Frontal cortex (tissue), 3 donors: ENCODE measurements at regions not wholly inside any gene's neighbourhood (a gene's known extent, or its start where the extent isn't known, plus 50 kb on each side); places are given as distances from the start of the nearest gene placed in this dataset.
A peak's percentile ranks its signal among the peaks of the same experiment; 100 is the strongest.

Experiments
- DNase-seq, 2 donors: peaks; one replicate each; pipeline ENCODE4 v3.0.0; 2012; ENCODE audit warnings: low spot score in 2 of 2
- FAIRE-seq: peaks from 2 replicates; lab custom pipeline; 2012; peaks lifted over from hg19 to GRCh38; lab: Jason Lieb, UNC
- donor health status: control.
- donor health status: control.
- donor health status: control.

DNA sequence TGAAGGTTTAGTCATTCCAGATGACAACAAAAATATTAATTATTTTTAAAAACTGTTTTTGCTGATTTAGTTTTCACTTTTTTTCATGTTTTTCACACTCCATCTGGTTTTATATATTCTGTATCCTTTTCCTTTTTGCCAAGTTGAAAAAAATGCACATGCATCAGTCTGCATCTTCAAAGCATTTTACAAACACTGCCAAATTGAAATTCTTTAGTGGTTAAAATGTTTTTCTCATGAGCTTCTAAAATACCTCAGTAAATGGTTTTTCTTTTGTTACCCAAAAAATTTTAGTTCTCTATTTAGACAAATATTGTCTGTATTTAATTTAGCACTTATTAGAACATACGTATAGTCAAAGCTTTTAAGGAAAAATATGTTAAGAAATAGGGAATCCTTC lies 386.9 kb upstream of the HSF2 start:
- no peak for FAIRE-seq
- DNase-seq = no peak

DNA sequence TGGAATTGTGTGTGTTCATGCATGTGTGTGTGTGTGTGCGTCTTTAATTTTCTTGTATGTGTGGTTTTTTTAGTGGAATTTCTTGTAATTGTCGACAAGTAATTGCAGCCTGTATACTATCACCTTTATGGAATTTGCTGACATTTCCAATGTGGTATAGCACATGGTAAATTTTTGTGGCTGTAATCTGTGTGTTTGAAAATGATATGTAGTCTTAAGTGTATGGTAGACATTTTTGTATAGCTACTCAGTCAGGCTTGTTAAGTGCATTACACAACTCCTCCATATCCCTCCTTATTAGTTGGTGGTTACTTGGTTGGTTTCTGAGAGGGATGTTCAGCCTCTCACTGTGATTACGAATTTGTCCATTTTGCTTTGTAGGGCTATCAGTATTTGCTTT lies 384.5 kb upstream of the HSF2 start:
- FAIRE-seq (no peak), DNase-seq (no peak)

DNA sequence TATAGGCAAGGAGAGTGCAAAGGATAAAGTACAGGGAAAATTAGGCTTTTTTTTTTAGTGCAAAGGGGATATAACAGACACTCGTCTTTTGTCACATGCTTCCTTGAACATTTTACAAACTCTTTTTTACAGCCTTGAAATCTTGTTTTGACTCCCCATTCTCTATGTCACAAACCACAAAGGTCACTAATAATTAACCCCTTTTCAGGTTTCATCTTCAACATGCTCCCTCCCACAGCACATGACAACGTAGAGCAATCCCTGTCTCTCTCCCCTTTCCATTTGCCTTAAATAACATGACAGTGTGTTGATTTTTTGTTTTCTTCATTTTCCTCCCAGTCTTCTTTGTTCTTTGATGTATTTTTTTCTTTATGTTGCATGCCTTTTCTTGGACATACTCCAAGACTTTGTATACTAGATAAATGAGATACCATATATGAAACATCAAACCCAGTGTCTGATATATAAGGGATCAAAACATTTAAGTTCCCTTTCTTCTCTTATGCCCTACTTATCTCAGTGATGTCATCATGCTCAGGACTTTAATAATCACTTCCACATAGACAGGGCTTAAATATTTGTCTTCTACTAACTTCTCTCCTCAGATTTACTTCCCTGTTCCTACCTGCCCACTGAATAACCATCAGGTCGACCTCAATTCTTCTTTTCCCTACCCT lies 378.7 kb upstream of the HSF2 start:
- DNase-seq = no peak
- no peak for FAIRE-seq

DNA sequence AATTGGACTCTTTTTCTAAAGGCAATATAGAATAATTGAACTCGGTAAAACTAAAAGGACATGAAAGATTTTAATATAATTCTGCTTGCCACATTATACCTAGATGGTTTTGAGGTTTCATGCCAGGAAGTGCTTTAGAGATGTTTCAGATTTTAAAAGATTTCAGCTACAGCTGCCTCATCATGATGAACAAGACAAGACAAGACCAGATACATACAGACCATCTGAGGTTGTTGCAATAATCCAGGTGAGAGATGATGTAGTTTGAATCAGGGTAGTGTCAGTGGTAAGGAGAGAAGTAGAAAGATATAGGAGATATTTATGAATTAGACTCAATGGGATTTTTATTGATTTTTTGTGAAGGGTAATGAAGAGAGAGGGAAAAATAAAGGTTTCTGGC lies 374.3 kb upstream of the HSF2 start:
- FAIRE-seq = no peak

DNA sequence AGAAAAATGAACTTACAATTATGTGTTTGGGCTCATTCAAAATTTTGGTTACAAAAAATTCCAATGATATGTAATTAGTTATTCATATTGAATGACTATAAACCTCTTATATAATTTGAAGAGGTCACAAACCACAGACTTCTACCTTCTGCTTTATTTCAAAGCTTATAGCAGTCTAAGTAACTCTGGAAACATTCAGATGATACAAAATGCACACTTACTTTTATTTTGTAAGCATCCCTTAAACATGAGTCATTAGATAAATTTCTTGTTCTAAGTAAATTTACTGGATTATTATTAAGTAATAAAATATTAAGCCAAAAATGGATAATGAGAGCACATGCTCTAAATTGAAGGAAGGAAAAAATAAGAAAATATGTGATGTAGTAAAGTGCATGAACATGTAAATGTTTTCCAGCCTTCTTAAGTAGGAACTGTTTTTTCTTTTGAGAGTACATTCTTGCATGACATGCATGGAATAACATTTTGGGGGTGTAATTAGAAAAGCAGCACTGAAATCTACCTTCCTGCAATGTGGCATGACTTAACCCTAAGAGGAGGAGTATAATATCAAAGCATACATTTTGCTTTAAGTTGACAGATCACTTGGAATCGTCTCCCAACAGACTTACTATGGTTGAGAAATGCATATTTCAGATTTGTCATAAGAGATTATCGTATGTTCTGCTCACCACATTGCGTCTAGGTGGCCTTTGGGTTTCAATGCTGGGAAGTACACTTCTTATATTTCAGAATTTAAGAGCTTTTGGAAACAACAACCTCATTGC lies 372.7 kb upstream of the HSF2 start:
- FAIRE-seq (no peak), DNase-seq (no peak)

More for the DNA sequence above, 374.3 kb upstream of the HSF2 start:
- DNase-seq = no peak

DNA sequence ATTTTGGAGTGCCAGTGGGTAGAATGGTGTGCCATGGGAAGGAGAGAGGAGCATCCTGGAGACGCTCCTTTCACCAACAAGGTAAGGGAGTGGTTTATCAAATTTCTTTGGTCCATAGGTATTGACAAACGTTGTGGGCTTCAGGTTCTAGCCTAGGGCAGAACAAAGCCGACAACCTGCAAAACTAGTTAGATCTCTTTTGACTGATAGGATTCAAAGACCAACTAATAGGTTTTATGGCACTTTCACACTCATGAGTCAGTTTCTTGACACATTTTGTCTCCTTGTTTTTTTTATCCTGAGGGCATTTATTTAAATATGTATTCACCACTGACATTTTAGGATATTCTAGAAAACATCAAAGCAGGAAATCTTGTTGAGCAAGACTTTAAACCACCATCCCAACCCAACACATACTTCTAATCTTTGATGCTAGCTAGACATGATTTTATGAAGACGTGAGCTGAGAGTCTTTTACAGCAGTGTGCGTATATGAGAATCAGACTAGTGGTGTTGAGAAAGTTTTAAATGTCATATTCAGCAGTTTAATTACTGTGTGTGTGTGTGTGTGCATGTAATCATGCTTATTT lies 370.4 kb upstream of the HSF2 start:
- FAIRE-seq = no peak
- no peak for DNase-seq

DNA sequence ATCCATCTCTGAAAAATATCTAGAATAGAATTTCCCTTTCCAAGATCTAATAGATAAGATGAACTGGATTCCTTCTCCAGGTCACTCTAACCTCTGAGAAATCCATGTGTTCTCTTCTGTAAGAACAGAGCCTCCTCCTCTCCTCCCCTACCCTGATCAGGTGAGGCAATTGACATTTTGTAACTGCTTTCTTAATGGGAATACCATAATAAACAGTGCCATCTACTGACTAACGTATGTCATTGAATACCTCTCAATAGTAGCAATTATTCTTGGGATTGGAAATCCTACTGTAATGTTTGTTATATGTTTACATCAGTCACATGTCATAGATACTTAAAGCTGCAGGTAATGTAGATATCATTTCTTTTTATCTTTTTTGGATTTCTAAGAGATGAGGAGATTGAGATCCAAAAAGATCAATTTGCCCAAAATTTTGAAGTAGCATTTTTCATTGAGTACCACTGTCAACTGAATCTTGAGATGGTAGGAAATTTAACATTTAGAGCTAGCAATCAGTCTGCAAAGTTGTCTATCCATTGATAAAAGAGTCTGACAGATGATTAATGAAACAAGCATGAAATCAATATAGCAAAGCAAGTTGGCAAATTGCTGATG lies 365.8 kb upstream of the HSF2 start:
- peak in 1 of 2 donors; percentile 22 for DNase-seq
- peak; percentile 84 for FAIRE-seq

DNA sequence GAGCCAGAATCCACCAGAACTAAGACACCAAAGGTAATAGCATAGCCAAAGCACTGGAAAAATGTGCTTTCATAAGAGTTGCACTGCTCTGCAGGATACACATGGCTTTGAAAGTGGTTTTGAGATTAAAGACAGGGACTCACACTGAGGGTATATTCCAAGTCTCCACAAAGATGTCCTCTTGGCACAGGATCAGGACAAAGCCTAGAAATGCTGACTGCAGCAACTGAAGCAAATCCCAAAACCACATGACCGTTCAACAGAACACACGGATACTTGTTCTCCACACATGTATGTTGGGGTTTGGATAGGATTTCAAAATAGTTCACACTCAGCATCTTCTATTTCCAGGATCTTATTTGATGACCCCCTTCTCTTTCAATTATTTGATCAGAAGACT lies 364.3 kb upstream of the HSF2 start:
- no peak for FAIRE-seq
- DNase-seq = no peak

DNA sequence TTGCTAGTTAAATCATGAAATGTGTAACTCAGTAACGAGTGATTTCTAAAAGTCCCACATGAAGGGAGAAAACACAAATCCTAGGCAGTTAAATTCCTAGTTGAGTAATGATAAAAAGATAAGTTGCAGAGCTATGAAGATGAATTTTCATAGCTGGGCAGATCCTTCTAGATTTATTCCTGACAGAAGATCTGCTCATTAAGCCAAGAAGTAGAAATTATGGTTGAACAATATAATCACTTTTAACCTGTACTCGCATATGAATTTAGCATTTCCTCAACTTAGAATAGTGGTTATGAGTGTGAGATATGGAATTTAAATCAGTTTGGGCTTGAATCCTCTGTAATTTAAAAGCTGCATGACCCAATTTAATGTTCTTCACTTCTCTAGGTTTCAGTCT lies 359.2 kb upstream of the HSF2 start:
- FAIRE-seq = no peak
- DNase-seq = no peak

DNA sequence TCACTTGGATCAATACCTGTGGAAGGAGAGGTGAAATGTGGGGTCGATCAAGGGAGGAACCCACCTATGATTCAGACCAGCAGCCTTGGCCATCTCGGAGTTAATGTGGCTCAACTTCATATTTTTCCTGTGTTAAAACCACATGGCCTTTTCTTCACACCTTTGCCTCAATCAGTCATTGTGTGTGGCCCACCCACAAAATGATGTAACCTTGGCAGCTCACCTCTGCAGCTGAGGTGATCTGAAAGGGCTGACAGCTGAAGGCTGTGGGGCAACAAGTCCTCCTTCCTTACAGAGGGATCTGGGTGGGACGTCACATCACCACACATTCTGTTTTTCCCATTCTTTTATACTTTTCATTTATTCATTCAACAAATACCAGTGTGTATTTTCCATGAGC lies 357.1 kb upstream of the HSF2 start:
- FAIRE-seq = no peak
- no peak for DNase-seq

DNA sequence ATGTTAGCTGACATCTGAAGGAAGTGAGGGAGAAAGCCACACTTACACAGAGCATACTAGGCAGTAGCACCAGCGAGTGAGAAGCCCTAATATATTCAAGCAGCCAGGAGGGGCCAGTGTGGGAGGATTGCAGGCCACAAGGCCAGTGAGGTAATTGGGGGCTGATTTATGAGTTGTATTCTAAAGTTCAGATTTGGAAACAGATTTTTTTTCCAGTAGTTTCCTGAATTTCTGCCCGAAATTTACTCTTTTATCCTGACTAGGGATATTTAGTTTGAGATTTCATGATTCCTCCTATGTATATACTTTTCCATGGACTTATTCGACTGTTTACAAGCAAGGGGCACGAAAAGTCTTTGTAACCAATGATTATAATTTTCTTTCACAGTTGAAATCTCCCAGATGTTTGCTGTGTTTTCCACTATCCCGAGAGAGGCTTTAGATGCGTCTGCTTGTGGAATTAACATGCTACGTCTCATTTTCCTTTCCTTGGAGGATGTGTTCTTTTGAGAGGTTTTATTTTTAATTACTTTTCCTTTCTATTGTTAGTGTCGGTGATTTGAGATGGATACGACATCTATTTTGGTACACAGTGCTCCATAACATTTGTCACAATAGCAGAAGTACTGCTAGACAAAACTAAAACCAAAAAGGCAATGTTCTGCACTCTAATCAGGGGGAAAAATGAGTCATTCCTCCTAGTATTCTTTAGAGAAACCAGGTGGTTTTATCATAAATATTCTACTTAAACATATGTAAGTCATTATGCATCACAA lies 356.3 kb upstream of the HSF2 start:
- FAIRE-seq (no peak), DNase-seq (no peak)

DNA sequence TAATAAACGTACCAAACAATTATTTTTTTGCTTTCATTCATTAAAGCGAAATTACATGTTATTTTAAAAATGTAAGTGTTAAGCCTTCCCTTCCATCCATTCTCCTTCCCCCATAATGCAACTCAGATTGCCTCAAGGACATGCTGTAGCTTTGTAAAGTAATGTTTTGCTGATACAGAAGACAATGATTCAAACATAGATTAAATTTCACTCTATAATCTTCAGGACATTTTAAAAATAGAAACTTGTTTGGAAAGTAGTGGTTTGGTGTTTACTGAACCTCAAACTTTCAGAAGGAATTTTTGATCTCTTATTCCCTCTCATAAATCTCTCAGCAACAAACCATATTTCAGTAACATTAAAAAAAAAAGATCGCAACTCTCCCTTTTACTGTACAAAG lies 350.9 kb upstream of the HSF2 start:
- DNase-seq (no peak), FAIRE-seq (no peak)

DNA sequence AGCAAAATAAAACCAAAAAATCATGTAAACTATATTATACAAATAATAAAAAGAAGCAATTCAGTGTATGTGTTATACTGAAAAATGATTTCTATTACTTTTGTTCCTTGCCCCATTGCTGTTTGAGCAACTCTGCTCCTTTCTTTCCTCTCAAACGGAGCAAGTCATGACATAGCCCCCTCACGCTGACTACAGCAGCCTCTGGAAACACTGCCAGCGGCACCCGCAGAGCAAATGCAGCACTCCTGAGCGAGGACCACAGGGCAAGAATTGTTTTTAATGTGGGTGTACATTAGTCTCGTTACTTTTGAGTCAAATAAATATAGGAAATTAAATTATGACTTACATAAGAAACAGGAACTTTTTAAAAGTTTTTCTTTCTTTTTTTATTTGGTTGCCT lies 350.1 kb upstream of the HSF2 start:
- FAIRE-seq (no peak), DNase-seq (no peak)

DNA sequence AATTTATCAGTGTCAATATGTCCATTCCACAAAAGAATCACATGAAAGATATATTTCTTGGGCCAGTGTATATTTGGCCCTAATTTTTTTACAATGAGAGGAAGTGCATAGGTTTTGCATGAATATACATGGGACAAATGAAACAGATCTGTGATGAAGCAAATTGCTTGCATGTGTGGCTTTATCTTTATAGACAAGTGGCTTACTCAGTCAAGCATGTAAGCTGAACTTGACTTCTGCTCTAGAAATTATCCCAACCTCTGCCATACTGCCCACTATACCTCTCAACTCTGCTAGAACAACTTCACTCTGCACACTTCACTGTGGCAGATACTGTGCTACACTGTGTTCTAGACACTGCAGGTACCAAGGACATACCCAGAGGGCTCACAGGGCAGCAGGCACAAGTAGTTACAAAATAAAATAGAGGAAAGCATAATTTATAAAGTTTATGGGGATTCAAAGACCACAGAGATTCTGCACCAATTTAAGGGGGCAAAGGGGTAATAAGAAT lies 349.2 kb upstream of the HSF2 start:
- no peak for DNase-seq
- no peak for FAIRE-seq

DNA sequence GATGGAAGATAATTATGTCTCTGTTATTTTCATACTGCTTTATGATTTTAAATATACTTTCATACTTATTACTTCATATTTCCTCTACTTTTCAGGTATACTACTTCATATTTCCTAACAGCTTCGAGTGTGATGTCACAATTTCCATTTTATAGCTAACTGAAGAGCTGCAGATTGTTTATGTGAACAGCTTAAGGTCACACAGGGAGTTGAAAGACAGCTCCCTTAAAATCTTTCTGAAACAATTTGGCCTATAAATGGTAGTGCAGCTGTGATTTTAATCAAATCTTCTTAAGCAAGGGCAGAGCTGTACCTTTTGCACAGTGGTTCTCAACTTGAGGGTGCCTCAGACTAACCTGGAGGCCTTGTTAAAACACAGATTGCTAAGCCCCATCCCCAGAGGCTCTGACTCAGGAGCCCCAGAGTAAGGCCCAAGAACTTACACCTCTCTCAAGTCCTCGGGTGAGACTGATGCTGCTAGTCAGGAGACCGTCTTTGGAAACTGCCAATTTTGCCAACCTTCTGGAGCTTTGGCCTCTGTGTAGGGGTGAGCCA lies 347.0 kb upstream of the HSF2 start:
- FAIRE-seq = no peak
- DNase-seq = no peak

DNA sequence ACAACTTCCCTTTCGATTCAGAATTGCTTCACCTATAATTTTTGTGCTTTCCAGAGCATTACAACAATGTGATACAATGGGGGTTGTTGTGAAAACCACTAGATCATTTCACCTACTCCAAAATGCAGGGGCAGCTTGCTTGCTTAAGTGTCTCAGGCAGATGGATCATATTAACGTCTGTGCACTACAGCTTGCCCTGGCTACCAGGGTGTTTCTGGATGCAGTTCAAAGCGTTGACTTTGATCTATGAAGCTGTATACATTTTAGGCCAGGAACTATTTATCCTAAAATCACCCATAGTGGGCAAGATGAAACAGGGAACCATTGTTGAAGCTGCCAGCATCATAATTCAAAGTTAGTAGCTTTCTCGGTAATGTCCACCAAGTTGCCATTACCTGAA lies 339.5 kb upstream of the HSF2 start:
- DNase-seq (no peak), FAIRE-seq (no peak)

DNA sequence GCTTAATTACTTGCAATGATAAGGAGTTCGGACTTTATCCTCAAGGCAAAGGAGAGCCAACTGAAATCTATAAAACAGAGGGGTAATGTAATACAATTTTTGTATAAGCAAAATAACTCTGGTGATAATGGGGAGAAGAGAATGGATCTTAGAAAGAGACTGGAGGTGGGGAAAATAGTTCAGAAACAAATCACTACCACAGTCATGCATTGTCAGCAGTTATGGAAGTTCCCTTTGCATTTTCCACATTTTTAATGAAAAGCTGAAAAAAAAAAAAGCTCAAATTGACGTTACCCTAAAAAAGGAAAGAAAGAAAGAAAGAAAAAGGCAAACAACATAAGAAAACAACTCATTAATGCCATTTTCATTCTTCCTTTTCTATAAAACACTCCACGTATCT lies 337.6 kb upstream of the HSF2 start:
- FAIRE-seq (no peak), DNase-seq (no peak)

DNA sequence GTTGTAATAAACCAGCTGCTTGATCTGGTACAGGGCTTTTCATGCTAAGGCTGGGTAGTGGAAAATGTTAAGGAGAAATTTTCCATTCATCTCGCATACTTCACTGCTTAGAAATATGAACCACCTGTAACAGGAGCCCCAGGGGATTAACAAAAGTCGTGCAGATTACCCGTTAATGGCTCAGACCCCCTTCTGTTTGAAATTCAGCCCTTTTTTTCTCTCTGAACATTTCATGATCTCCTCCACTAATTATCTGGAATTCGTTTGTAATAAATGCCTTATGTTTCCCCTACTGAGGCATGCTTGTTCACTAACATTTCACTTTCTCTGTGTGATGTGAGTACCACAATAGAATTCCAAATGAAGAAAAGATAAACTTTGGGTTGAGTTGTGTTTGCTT lies 336.4 kb upstream of the HSF2 start:
- no peak for DNase-seq
- FAIRE-seq = no peak

DNA sequence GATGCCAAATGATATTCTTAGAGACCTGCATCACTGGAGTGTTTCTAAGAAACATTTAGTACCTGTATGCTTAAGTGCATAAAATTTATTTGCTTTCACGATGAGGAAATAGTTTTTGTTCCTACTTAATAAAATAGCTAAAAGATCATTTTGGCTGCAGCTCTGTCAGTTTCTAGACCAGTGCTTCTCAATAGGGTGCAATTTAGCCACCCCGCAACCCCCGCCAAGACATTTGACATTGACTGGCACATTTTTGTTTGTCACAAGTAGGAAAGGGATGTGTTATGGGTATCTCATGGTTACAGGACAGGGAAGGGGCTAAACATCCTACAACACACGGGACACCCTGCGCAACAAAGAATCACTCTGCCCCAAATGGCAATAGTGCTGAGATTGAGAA lies 335.7 kb upstream of the HSF2 start:
- no peak for FAIRE-seq
- DNase-seq = no peak

DNA sequence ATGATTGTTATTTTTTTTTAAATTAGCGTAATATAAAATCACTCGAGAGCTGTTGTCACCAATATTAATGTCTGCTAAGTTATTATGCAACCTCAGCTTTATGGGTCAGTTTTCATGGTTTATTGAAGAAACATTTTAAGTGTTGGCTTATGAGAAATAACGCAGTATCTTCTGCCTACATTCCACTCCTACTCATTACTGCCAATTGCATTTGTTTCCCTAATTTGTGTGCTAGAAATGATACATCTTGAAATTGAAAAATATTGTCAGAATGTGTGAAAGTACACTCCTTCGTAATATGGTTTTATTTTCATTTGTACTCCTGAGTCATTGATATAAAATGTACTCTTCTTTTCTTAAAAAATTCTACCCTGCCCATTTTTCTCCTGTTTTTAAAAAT lies 333.3 kb upstream of the HSF2 start:
- DNase-seq (no peak), FAIRE-seq (no peak)
